HG03039 (cell line): ENCODE measurements at regions not wholly inside any gene's neighbourhood (a gene's known extent, or its start where the extent isn't known, plus 50 kb on each side); places are given as distances from the start of the nearest gene placed in this dataset.

Experiments used
- ATAC-seq: cut with Tn5 transposase; IDR thresholded peaks from one replicate; pipeline ENCODE4 v1.9.1; 2021; ENCODE audit warnings: mild to moderate bottlenecking, moderate library complexity; ENCODE audit not compliant: unreplicated experiment

DNA sequence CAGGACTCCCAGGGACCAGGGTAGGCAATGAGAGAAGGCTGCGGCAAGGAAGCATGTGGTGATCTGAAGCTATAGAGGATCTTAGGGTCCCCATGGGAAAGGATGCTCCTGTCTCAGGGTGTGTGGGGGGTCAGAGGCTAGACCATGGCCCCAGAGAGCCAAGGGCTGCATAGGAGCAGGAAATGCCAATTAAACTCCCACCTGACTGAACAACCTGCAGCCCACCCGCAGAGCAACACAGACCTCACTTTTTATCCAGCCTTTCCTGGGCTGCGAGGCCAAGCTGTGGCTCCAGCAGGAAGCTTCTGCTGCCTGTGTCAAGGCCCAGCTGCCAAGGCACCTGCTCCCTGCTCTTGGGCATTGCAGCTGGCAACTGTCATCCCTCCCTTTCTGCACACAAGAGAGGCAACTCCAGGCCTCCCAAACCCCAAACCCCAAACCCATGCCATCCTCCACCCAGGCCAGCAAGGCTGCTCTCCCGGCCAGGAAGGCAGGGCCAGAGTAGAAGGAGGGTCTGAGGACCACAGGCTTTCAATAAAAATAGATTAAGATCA is 290.1 kb downstream of the FOXO1 start:
- no peak for ATAC-seq

DNA sequence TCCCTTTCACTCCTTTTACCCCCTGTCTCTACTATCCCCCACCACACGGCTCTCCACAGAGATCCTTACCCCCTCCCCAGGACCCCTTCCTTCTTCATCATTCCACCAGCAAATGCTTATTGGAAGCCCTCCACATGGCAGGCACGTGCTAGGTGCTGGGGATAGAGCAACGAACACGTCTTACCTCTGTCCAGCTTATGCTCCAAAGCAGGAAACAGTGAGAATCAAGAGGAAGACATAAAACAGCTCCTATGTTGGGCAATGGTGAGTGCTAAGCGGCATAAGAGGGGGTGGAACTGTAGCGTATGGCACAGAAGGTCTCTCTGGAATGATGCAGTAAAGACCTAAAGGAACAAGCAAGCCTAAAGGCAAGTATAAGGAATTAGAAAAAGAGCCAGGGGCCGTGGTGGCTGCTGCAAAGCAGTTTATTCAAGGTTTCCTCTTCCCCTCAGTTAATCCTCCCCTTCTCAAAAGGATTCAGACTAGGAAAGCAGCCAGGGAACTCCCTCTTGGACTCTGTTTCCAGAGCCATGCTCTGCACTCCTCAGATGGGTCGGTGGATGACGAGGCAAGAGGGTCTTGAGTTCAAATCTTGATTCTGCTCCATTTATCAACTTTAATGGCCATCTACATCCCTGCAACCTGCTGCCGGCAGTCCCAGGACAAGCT is 289.4 kb downstream of the FOXO1 start:
- ATAC-seq = no peak

DNA sequence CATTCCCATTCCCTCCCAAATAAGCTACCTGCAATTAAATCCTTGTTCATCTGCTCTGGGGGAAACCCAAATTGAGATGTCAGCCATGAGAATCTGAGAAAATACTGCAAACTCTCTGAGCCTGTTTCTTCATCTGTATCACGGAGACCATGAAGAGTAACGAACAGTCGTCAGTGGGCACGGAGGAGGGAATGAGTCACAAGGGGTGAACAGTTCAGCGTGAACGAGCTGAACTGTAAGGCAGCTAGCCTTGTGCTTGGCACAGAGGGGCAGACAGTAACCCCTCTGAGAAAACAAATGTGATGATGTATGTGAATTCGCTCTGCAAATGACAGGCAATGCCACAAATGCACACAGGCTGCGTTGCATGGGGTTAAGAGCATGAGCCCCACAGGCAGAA is 288.7 kb downstream of the FOXO1 start:
- no peak for ATAC-seq

DNA sequence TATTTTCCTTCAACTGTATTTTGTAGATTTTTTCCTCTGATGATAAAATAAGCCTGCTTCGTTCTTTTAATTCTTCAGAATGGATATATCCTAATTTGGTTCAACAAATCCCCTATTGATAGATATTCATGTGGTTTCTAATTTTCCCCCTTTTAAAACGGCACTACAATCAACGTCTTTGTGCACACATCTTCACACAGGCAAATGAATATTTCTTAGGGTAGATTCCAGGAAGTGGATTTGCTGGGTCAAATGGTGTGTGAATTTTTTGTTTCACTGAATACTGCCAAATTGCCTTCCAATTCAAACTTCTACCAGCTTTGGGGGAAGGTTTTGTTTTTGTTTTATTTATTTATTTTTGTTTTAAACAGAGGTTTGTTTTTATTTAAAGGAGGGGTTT is 287.2 kb downstream of the FOXO1 start:
- no peak for ATAC-seq

DNA sequence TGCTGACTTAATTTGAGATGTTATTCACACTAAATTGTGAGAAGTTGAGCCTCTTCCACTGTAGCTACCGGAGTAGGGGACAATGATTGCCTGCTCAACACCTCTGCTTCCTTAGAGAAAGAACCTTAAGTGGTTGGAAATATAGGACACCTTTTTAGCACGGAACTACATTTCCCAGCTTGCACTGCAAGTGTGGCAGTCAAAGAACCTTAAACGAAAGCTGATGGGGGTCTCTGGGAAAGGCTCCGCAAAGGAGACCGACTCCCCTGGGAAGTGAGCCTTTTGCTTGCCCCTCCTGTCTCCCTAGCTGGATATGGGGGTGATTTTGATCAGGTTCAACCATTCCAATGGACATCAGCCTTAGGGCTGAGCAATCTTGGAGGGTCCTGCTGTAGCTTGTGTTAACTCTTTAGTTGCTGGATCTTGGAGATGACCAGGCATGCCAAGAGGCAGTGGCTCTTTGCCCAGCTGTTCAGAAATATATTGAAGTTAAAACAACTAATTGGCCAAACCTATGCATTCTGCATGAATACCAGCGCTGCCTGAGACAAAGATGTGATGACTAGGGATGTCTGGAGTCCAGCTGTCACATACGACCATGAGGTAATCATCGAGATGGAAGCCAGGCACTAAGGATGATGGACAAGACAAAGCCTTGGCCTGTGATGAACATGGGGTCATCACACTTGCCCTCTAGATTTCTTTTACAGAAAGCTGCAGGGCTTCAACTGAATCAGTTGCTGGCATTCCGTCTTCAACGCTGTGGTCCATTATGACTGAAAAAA is 286.5 kb downstream of the FOXO1 start:
- no peak for ATAC-seq

- ATAC-seq = no peak
These were observed 284.3 kb downstream of the FOXO1 start for GRCh38 chr13:40381935-40382764.

- no peak for ATAC-seq
These were observed 283.3 kb downstream of the FOXO1 start for GRCh38 chr13:40383132-40383531.

DNA sequence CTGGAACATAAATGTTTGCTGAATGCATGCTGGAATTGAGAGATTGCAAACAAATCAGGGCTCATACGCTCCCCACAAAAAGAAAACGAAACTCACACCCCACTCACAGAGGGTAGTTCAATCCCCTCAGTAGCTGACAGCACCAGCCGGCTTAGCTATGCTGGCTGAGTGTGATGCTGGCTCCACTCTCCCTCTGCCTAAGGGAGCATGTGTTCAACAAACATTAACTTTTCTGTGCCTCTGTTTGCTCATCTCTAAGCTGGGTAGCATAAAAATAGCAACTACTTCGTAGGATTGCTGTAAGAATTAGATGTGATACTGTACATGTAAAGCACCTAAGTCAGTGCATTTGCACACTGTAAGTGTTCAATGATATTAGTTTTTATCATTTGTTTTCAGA is 282.6 kb downstream of the FOXO1 start:
- no peak for ATAC-seq

DNA sequence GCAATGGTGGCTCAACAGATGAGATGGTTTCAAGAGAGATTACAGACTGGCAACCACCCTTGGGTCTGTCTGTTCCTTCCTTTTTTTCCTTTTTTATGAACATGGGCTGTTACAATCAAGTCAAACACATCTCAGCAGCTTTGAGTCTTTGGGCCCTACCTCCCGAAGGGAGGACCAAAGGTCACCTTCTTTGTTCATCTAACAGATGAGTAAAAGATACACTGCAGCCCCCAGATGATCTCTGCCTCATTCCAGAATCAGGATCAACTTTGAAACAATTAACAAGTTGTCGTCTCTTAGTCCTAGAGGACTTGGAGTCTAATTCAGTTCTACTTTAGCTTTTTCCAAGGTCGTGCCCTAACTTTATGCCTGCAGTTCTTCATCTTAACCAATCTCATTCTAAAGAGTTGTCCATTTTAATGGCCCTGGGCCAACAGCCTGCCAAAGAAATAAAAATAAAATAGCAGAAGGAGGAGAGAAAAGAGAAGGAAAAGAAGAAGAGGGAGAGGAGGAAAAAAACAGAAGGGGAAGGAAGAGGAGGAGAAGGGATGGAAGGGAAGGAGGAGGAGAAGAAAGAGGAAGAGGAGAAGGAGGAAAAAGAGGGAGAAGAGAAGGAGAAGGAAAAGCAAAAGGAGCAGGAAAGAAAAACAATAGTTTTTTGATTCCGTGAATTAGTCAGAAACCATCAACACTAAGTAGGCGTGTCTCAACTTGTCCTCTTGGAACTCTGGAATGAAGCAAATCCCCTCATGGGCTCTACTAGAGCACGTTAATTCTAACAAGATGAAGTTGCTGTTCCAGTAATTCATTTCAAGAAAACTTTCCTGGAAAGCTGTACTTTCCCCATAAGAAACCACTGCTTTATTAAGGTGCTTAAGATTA is 281.2 kb downstream of the FOXO1 start:
- no peak for ATAC-seq

- no peak for ATAC-seq
These were observed 280.6 kb downstream of the FOXO1 start for GRCh38 chr13:40385858-40386180.

- no peak for ATAC-seq
These were observed 279.9 kb downstream of the FOXO1 start for GRCh38 chr13:40386586-40386985.

- ATAC-seq = no peak
These were observed 278.7 kb downstream of the FOXO1 start for GRCh38 chr13:40387775-40388174.

GRCh38 chr13:40388617-40389016 is 277.8 kb downstream of the FOXO1 start:
- peak; percentile 91 for ATAC-seq

DNA sequence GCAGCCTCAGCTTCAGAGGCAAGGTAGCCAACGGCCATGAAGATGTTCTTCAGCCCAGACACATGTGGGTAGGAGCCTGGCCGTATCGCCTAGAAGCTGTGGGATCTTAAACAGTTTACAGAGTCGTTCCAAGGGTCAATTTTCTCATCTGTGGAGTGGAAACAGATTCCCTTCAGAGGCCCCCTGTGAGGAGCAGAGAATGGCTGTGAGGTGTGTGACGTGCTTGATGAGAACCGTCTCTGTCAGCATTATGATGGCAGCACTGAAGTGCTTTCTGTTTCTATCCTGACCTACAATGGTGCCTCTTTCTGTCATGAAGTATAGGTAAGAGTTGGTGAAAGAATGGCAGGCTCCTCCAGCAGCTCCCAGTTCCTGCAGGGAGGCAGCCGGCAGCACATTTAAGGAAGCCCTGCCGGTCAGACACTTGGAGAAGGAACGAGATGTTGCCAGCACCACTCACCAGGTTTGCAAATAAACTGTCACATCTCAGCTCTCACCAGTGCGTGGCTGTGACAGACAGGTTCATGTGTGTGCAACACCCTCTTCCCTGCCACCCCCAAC is 277.3 kb downstream of the FOXO1 start:
- peak; percentile 44 for ATAC-seq

DNA sequence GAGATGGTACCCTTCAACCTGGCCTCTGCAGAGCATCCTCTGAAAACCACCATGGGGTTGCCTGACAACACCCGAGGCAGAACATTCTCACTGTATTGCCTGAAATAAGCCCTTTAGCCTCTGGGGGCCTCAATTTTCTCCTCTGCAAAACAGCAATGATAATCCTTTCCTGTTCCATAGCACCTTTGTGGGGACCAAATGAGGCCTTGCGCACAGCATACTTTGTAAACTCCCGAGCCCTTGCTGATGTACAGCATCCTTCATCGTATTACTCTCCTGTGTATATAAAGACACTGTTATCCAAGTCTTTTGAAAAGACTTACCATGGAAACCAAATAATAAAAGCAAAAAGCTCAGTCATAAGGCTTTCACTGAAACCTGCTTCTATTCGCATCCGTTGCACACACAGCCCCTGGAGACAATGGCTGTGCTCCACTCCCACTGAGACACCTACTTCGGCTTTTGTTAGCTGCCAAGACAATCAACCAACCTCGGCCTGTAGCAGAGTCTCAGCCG is 276.0 kb downstream of the FOXO1 start:
- no peak for ATAC-seq

- no peak for ATAC-seq
These were observed 274.7 kb downstream of the FOXO1 start for GRCh38 chr13:40391788-40392187.

GRCh38 chr13:40394304-40394985 is 272.0 kb downstream of the FOXO1 start:
- no peak for ATAC-seq

- no peak for ATAC-seq
These were observed 268.4 kb downstream of the FOXO1 start for GRCh38 chr13:40398065-40398464.

- ATAC-seq = no peak
These were observed 266.7 kb downstream of the FOXO1 start for GRCh38 chr13:40399756-40400155.
